LHCN-M2 (cell line): ENCODE measurements at regions not wholly inside any gene's neighbourhood (a gene's known extent, or its start where the extent isn't known, plus 50 kb on each side); places are given as distances from the start of the nearest gene placed in this dataset.
"Not testable (repeated sequence)": the region's sequence is repeated elsewhere in the genome, so short reads cannot be mapped to it uniquely, and the experiment has no call there.

Source experiments
- DNase-seq: peaks from one replicate; pipeline ENCODE4 v3.0.0-alpha.2; 2012; ENCODE audit warnings: low read depth

GRCh38 chr12:113726254-113726819 is 239.8 kb downstream of the RBM19 start:
- DNase-seq = no peak

GRCh38 chr12:113725557-113725876 is 240.6 kb downstream of the RBM19 start:
- DNase-seq = no peak

- DNase-seq = no peak
These were observed 241.2 kb downstream of the RBM19 start for GRCh38 chr12:113724794-113725556.

- DNase-seq = no peak
These were observed 242.5 kb downstream of the RBM19 start for GRCh38 chr12:113723631-113724030.

GRCh38 chr12:113722747-113723146 is 243.4 kb downstream of the RBM19 start:
- DNase-seq = no peak

GRCh38 chr12:113720629-113721028 is 245.5 kb downstream of the RBM19 start:
- DNase-seq = no peak

- DNase-seq = no peak
These were observed 246.1 kb downstream of the RBM19 start for GRCh38 chr12:113719911-113720591.

GRCh38 chr12:113713156-113713555 is 241.5 kb upstream of the LHX5 start:
- no peak for DNase-seq

GRCh38 chr12:113712481-113712880 is 240.8 kb upstream of the LHX5 start:
- DNase-seq = no peak

GRCh38 chr12:113710216-113710615 is 238.5 kb upstream of the LHX5 start:
- DNase-seq = no peak

GRCh38 chr12:113709456-113709855 is 237.8 kb upstream of the LHX5 start:
- no peak for DNase-seq

GRCh38 chr12:113702836-113703235 is 231.2 kb upstream of the LHX5 start:
- no peak for DNase-seq

- DNase-seq = no peak
These were observed 230.6 kb upstream of the LHX5 start for GRCh38 chr12:113702276-113702675.

GRCh38 chr12:113700943-113701342 is 229.3 kb upstream of the LHX5 start:
- peak; percentile 6 for DNase-seq

GRCh38 chr12:113699984-113700383 is 228.3 kb upstream of the LHX5 start:
- DNase-seq = not testable (repeated sequence)

GRCh38 chr12:113698510-113698858 is 226.8 kb upstream of the LHX5 start:
- DNase-seq = no peak

- no peak for DNase-seq
These were observed 226.2 kb upstream of the LHX5 start for GRCh38 chr12:113697651-113698509.

- DNase-seq = no peak
These were observed 225.4 kb upstream of the LHX5 start for GRCh38 chr12:113697104-113697503.

GRCh38 chr12:113693693-113694092 is 222.0 kb upstream of the LHX5 start:
- DNase-seq = no peak

- no peak for DNase-seq
These were observed 217.5 kb upstream of the LHX5 start for GRCh38 chr12:113689047-113689610.

- DNase-seq = no peak
These were observed 216.6 kb upstream of the LHX5 start for GRCh38 chr12:113688313-113688712.
